MM.1S (cell line): ENCODE measurements at regions not wholly inside any gene's neighbourhood (a gene's known extent, or its start where the extent isn't known, plus 50 kb on each side); places are given as distances from the start of the nearest gene placed in this dataset.

ENCODE experiments used
- EZH2 ChIP-seq: fragments of 300-600 bp; sonication (generic); optimal IDR thresholded peaks from 2 replicates; pipeline ENCODE3; 2017; ENCODE audit warnings: low read depth, mild to moderate bottlenecking, antibody characterized with exemption, low read length, mixed read lengths
- EZH2phosphoT487 ChIP-seq: fragments of 300-600 bp; sonication (generic); IDR thresholded peaks from 2 replicates; pipeline ENCODE4 v1.6.1; 2018; ENCODE audit warnings: antibody characterized with exemption, low read length
- TF ChIP-seq, protein P1 (sequence below): fragments of 300-600 bp; sonication (generic); IDR thresholded peaks from 2 replicates; pipeline ENCODE4 v1.5.1; 2016; ENCODE audit warnings: antibody characterized with exemption, low read length, mixed read lengths

GRCh38 chr1:193733674-193734073, 547.3 kb upstream of the B3GALT2 start:
- TF ChIP-seq EZH2 (no peak), EZH2phosphoT487 (no peak)
- TF ChIP-seq, protein P1, sequence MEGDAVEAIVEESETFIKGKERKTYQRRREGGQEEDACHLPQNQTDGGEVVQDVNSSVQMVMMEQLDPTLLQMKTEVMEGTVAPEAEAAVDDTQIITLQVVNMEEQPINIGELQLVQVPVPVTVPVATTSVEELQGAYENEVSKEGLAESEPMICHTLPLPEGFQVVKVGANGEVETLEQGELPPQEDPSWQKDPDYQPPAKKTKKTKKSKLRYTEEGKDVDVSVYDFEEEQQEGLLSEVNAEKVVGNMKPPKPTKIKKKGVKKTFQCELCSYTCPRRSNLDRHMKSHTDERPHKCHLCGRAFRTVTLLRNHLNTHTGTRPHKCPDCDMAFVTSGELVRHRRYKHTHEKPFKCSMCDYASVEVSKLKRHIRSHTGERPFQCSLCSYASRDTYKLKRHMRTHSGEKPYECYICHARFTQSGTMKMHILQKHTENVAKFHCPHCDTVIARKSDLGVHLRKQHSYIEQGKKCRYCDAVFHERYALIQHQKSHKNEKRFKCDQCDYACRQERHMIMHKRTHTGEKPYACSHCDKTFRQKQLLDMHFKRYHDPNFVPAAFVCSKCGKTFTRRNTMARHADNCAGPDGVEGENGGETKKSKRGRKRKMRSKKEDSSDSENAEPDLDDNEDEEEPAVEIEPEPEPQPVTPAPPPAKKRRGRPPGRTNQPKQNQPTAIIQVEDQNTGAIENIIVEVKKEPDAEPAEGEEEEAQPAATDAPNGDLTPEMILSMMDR, result no peak
